ENCODE measurements at regions not wholly inside any gene's neighbourhood (a gene's known extent, or its start where the extent isn't known, plus 50 kb on each side); places are given as distances from the start of the nearest gene placed in this dataset.
"Not testable (repeated sequence)": the region's sequence is repeated elsewhere in the genome, so short reads cannot be mapped to it uniquely, and the experiment has no call there.

GRCh38 chr3:27560484-27561056 is 76.4 kb upstream of the SLC4A7 start:
- no peak for DNase-seq (ENCODE audit: low read depth in 4 of 4, low spot score in 2 of 4)

DNA sequence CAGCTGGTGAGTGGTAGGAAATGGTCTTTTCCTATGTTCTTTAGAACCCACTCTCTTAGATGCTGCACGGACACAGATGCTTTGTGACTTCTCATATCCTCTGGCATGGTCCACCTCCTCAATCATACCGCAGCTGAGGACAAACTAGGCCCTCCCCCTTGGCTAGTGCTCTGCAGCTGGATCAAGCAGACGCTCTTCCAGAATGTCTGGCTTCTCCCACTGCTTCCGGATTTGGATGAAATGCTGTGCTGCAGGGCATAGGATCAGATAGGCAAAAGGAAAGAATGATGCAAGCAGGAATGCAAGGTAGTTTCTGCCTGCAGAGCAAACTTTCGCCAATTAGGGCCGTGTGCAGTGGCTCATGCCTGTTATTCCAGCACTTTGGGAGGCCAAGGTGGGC is 75.7 kb upstream of the SLC4A7 start:
- DNase-seq (ENCODE audit: low read depth in 4 of 4, low spot score in 2 of 4): peak in 1 of 4 donors; percentile 6

- no peak for DNase-seq (ENCODE audit: low read depth in 4 of 4, low spot score in 2 of 4)
Observed at GRCh38 chr3:27559381-27559780, 75.2 kb upstream of the SLC4A7 start.

GRCh38 chr3:27557411-27557810 is 73.2 kb upstream of the SLC4A7 start:
- DNase-seq (ENCODE audit: low read depth in 4 of 4, low spot score in 2 of 4): no peak

- DNase-seq (ENCODE audit: low read depth in 4 of 4, low spot score in 2 of 4): no peak
Observed at GRCh38 chr3:27556887-27557286, 72.7 kb upstream of the SLC4A7 start.

DNA sequence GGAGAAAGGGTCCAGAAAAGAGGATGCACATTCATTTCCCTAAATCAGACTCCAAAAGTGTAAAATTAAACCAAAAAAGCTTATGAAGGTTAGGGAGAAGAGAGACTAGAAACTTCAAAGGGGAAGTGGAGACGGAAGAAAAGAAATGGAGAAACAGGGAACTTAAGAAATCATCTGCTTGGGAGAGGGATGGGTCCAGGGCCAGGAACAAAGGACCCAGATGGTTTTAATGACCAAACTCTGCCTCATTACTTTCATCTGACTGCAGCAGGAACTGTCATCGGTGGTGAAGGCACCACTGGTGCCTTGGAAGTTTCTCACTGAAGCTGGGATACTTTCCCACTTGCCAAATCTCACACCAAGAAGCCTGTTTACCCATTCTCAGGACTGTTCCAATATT is 70.5 kb upstream of the SLC4A7 start:
- DNase-seq (ENCODE audit: low read depth in 4 of 4, low spot score in 2 of 4): no peak

DNA sequence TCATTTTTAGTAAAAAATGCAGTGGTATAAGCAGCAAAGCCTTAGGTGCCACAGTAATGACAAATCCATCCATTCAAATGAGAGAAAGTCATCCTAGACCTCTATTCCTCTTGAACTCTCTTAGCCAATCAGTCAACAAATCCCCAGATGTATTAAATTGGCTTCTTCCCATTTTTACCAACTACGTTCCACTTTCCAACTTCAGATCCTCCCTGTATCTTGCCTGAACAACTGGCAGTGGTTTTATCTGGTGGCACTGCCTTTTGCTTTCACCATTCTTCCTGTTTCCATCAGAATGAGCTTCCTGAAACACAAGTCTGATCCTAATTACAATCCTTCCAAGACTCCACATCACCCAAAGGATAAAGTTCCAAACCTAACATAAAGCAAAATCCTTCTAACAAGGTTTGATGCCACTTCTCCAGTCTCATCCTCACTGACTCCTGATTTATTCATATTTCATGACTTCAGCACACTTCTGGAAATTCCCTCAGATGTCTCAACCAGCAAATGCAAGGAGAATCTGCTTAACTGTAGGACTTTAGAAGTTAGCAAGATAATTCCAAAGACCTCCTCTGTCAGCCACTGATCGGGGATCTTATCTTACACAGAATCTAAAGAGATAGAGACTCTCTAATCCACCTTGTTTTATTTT is 69.8 kb upstream of the SLC4A7 start:
- no peak for DNase-seq (ENCODE audit: low read depth in 4 of 4, low spot score in 2 of 4)

- not testable (repeated sequence) for DNase-seq (ENCODE audit: low read depth in 4 of 4, low spot score in 2 of 4)
Observed at GRCh38 chr3:27552708-27553107, 68.5 kb upstream of the SLC4A7 start.

DNA sequence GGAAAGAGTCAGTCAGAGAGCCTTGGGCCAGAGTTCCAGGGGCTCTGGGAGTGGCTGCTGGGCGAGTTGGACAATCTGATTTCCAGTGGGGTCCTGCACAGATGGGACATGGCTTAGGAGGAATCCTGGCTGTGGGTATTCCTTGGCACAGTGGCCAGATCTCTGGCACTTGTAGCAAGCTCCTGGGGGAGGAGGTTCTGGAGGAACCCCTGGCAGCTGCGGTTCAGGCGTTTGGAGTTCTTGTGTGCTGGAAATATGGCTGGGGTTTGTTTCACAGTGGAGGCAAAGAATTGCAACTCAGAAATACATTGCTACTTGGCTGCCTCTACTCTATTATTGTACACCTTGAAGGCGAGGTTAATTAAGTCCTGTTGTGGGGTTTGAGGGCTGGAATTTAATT is 67.2 kb upstream of the SLC4A7 start:
- not testable (repeated sequence) for DNase-seq (ENCODE audit: low read depth in 4 of 4, low spot score in 2 of 4)

GRCh38 chr3:27545061-27545460 is 60.9 kb upstream of the SLC4A7 start:
- no peak for DNase-seq (ENCODE audit: low read depth in 4 of 4, low spot score in 2 of 4)

DNA sequence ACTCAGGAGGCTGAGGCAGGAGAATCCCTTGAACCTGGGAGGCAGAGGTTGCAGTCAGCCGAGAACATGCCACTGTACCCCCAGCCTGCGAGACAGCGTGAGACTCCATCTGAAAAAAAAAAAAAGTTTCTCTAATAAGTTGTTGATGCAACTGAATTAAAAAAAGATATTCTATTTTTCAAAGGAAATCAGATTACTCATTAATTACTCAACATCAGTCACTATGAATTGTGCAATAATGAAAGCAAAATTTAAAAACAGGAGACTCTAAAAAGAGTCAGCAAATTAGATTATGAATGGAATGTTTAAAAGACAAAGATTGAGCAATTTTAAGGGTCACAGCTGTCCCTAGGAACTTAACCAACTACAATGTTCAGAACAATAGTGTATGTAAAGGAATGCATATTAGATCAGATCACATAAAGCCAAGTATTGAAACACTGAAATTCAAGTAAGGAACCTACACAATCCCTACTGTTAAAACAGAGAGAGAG is 60.2 kb upstream of the SLC4A7 start:
- DNase-seq (ENCODE audit: low read depth in 4 of 4, low spot score in 2 of 4): no peak

DNA sequence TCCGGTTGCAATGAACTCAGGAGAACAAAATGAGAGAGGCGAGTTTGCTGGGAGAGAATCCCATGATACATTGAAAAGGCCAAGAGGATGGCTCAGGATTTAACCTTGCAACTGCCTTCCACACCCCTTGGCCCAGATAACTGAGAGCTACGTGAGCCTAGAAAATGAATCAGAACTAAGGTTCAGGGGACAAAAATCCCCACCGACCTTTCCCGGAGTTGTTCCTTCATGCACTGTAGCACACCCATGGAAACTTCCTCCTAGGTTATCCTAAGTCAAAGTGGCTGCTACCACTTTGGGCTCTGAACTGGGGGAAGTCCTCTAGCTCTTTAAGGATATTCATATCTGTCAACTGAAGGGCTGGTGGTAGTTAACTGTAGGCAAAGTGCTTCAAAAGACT is 58.3 kb upstream of the SLC4A7 start:
- DNase-seq (ENCODE audit: low read depth in 4 of 4, low spot score in 2 of 4): no peak

- no peak for DNase-seq (ENCODE audit: low read depth in 4 of 4, low spot score in 2 of 4)
Observed at GRCh38 chr3:27540231-27540630, 56.0 kb upstream of the SLC4A7 start.

GRCh38 chr3:27536491-27536890 is 52.3 kb upstream of the SLC4A7 start:
- DNase-seq (ENCODE audit: low read depth in 4 of 4, low spot score in 2 of 4): no peak

- no peak for DNase-seq (ENCODE audit: low read depth in 4 of 4, low spot score in 2 of 4)
Observed at GRCh38 chr3:27535809-27536392, 51.7 kb upstream of the SLC4A7 start.

GRCh38 chr3:27533718-27534573 is 49.8 kb upstream of the SLC4A7 start:
- no peak for DNase-seq (ENCODE audit: low read depth in 4 of 4, low spot score in 2 of 4)
